MM.1S (cell line): ENCODE measurements at regions not wholly inside any gene's neighbourhood (a gene's known extent, or its start where the extent isn't known, plus 50 kb on each side); places are given as distances from the start of the nearest gene placed in this dataset.
"Not testable (repeated sequence)": the region's sequence is repeated elsewhere in the genome, so short reads cannot be mapped to it uniquely, and the experiment has no call there.

ENCODE experiments used
- DNase-seq: peaks from one replicate; pipeline ENCODE4 v3.0.0-alpha.2; 2015
- H2AFZ ChIP-seq: fragments of 300-600 bp; sonication (generic); 2 replicates; pipeline ENCODE4 v1.6.0; 2016; ENCODE audit warnings: antibody characterized with exemption, low read length
- H3F3A ChIP-seq: fragments of 300-600 bp; sonication (generic); 2 replicates; pipeline ENCODE4 v1.6.1; 2016; ENCODE audit warnings: mild to moderate bottlenecking, antibody characterized with exemption, low read length, moderate library complexity, mixed read lengths; ENCODE audit not compliant: insufficient read depth
- H3K27ac ChIP-seq: fragments of 300-600 bp; sonication (generic); 2 replicates; pipeline ENCODE4 v1.5.1; 2016; ENCODE audit warnings: mild to moderate bottlenecking, low read length
- H3K27me3 ChIP-seq: fragments of 300-600 bp; sonication (generic); replicated peaks from 2 replicates; pipeline ENCODE4 v1.6.0; 2016; ENCODE audit warnings: low read length; ENCODE audit not compliant: insufficient read depth
- H3K36me3 ChIP-seq: fragments of 300-600 bp; sonication (generic); replicated peaks from 2 replicates; pipeline ENCODE4 v1.6.1; 2016; ENCODE audit warnings: mild to moderate bottlenecking, low read length, mixed read lengths; ENCODE audit not compliant: insufficient read depth
- H3K4me1 ChIP-seq: fragments of 300-600 bp; sonication (generic); 2 replicates; pipeline ENCODE4 v1.6.1; 2016; ENCODE audit warnings: low read length, mixed read lengths
- H3K4me2 ChIP-seq: fragments of 300-600 bp; sonication (generic); 2 replicates; pipeline ENCODE4 v1.6.0; 2016; ENCODE audit warnings: low read depth, low read length
- H3K4me3 ChIP-seq: fragments of 300-600 bp; sonication (generic); 2 replicates; pipeline ENCODE4 v1.5.1; 2016; ENCODE audit warnings: low read length, mixed read lengths
- H3K79me2 ChIP-seq: fragments of 300-600 bp; sonication (generic); 2 replicates; pipeline ENCODE4 v1.6.1; 2016; ENCODE audit warnings: mixed run types, low read length, mixed read lengths
- H3K9ac ChIP-seq: fragments of 300-600 bp; sonication (generic); 2 replicates; pipeline ENCODE4 v1.6.1; 2016; ENCODE audit warnings: low read length, mixed read lengths
- H3K9me2 ChIP-seq: fragments of 300-600 bp; sonication (generic); replicated peaks from 2 replicates; pipeline ENCODE4 v1.6.1; 2016; ENCODE audit warnings: mild to moderate bottlenecking, low read length, mixed read lengths; ENCODE audit not compliant: insufficient read depth
- H3K9me3 ChIP-seq: fragments of 300-600 bp; sonication (generic); replicated peaks from 2 replicates; pipeline ENCODE4 v1.6.1; 2016; ENCODE audit warnings: mild to moderate bottlenecking, low read length, mixed read lengths; ENCODE audit not compliant: insufficient read depth
- H4K20me1 ChIP-seq: fragments of 300-600 bp; sonication (generic); 2 replicates; pipeline ENCODE4 v1.6.1; 2016; ENCODE audit warnings: mild to moderate bottlenecking, low read length, moderate library complexity, mixed read lengths; ENCODE audit not compliant: insufficient read depth
- TF ChIP-seq, protein P1 (sequence below): fragments of 300-600 bp; sonication (generic); IDR thresholded peaks from 2 replicates; pipeline ENCODE4 v1.5.1; 2016; ENCODE audit warnings: antibody characterized with exemption, low read length, mixed read lengths

DNA sequence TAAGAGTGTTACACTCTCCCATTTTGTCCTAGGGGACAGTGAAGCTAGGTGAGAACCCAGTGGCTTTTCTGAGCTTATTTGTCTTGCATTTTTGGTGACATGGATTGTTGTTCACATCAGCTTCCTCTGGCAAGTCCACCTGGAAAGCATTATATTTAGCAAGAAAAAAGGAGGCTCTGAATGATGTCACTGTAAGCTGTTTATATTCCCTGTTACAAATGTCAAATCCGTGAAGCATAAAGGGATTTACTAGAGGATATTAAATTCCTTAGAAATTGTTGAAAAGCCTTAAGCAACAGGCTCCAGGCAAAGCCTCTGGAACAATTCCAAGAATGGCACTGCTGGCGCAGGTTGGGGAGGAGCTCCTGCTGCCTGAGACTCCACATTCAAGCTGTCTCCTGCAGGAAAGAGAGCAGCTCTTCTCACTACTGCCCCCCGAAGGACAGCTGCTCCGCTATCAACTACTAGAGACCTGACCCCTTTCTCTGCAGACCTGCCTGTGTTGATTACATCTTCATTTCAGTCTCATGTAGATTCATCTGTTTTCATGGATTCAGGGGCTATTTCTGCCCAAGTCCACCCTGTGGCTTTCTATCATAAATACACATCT lies 295.4 kb downstream of the RPIA start:
- DNase-seq, H3K9ac ChIP-seq, H4K20me1 ChIP-seq, H3K36me3 ChIP-seq, H3K27ac ChIP-seq, H3K4me1 ChIP-seq, H3K27me3 ChIP-seq, H3K79me2 ChIP-seq, H3F3A ChIP-seq, H3K9me3 ChIP-seq, H3K9me2 ChIP-seq, H2AFZ ChIP-seq, H3K4me3 ChIP-seq, H3K4me2 ChIP-seq: not testable (repeated sequence)
- TF ChIP-seq, protein P1, sequence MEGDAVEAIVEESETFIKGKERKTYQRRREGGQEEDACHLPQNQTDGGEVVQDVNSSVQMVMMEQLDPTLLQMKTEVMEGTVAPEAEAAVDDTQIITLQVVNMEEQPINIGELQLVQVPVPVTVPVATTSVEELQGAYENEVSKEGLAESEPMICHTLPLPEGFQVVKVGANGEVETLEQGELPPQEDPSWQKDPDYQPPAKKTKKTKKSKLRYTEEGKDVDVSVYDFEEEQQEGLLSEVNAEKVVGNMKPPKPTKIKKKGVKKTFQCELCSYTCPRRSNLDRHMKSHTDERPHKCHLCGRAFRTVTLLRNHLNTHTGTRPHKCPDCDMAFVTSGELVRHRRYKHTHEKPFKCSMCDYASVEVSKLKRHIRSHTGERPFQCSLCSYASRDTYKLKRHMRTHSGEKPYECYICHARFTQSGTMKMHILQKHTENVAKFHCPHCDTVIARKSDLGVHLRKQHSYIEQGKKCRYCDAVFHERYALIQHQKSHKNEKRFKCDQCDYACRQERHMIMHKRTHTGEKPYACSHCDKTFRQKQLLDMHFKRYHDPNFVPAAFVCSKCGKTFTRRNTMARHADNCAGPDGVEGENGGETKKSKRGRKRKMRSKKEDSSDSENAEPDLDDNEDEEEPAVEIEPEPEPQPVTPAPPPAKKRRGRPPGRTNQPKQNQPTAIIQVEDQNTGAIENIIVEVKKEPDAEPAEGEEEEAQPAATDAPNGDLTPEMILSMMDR = 0 out of 2 replicates have a peak, but pooled peaks have one; percentile 5

GRCh38 chr2:88988617-88989016 lies 297.1 kb downstream of the RPIA start:
- not testable (repeated sequence) for H3K9me3 ChIP-seq, H3K36me3 ChIP-seq, H3K27ac ChIP-seq, H2AFZ ChIP-seq, DNase-seq, H3K4me2 ChIP-seq, H3K9ac ChIP-seq, H3F3A ChIP-seq, H3K4me1 ChIP-seq, H3K79me2 ChIP-seq, H3K9me2 ChIP-seq, H4K20me1 ChIP-seq, H3K27me3 ChIP-seq, H3K4me3 ChIP-seq

- not testable (repeated sequence) for H3K4me2 ChIP-seq, H2AFZ ChIP-seq, H3K9me2 ChIP-seq, DNase-seq, H3K27me3 ChIP-seq, H3K9ac ChIP-seq, H3K9me3 ChIP-seq, H3K79me2 ChIP-seq, H3K4me1 ChIP-seq, H3K36me3 ChIP-seq, H3K4me3 ChIP-seq, H3F3A ChIP-seq, H4K20me1 ChIP-seq, H3K27ac ChIP-seq
These were observed 301.3 kb downstream of the RPIA start for GRCh38 chr2:88992819-88993218.

- H3F3A ChIP-seq, H3K4me2 ChIP-seq, H3K36me3 ChIP-seq, H3K27me3 ChIP-seq, H3K27ac ChIP-seq, H3K9me2 ChIP-seq, H3K9me3 ChIP-seq, H3K4me3 ChIP-seq, H3K9ac ChIP-seq, H3K4me1 ChIP-seq, H3K79me2 ChIP-seq, H4K20me1 ChIP-seq, H2AFZ ChIP-seq, DNase-seq: not testable (repeated sequence)
These were observed 303.4 kb downstream of the RPIA start for GRCh38 chr2:88994856-88995255.

DNA sequence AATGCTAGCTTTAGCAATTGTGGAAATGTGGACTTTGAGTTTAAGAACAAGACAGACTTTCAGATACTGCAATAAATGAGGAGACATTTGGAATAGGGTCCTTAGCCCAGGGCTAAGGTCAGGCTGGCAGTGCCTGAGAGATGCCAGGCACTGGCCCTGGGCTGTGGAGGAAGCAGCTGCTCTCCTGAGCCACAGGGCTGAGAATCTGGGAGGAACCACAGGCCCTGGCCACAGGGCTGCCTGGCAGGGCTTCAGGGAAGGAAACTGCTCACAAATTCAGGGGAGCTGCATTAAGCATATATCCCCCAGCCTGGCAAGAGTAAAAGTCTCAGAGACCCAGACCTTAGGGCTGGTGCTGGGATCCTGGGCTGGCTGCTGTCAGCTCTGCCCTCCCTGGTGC lies 305.1 kb downstream of the RPIA start:
- not testable (repeated sequence) for H3K36me3 ChIP-seq

More for the DNA sequence above, 305.1 kb downstream of the RPIA start:
- H3F3A ChIP-seq, H3K4me1 ChIP-seq, H3K9me2 ChIP-seq, DNase-seq, H3K79me2 ChIP-seq, H3K9me3 ChIP-seq, H4K20me1 ChIP-seq, H3K4me3 ChIP-seq, H3K9ac ChIP-seq, H3K4me2 ChIP-seq, H2AFZ ChIP-seq, H3K27me3 ChIP-seq, H3K27ac ChIP-seq: not testable (repeated sequence)
